SKM-1 (cell line): ENCODE measurements at regions not wholly inside any gene's neighbourhood (a gene's known extent, or its start where the extent isn't known, plus 50 kb on each side); places are given as distances from the start of the nearest gene placed in this dataset.
"Not testable (repeated sequence)": the region's sequence is repeated elsewhere in the genome, so short reads cannot be mapped to it uniquely, and the experiment has no call there.

Experiments
- DNase-seq: peaks from one replicate; lab custom pipeline; 2025; ENCODE audit not compliant: unreplicated experiment; lab: John Stamatoyannopoulos, UW

GRCh38 chr2:175872721-175873120 is 129.3 kb downstream of the LNPK start:
- no peak for DNase-seq

GRCh38 chr2:175872005-175872348 is 130.1 kb downstream of the LNPK start:
- no peak for DNase-seq

- no peak for DNase-seq
These were observed 130.6 kb downstream of the LNPK start for GRCh38 chr2:175871331-175872004.

DNA sequence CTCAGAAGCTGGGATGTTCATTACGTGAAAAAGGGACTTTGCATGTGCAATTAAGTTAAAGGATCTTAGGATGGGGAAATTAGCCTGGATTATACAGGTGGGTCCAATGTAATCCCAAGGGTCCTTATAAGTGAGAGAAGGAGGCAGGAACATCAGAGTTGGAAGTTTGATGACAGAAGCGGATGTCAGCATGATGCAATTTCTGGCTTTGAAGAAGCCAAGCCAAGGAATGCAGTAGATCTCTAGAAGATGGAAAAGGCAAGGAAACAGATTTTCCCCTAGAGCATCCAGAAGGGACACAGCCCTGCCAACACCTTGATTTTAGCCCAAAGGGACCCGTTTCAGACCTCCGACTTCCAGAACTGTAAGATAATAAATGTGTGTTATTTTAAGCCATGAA is 136.4 kb downstream of the LNPK start:
- DNase-seq: no peak

DNA sequence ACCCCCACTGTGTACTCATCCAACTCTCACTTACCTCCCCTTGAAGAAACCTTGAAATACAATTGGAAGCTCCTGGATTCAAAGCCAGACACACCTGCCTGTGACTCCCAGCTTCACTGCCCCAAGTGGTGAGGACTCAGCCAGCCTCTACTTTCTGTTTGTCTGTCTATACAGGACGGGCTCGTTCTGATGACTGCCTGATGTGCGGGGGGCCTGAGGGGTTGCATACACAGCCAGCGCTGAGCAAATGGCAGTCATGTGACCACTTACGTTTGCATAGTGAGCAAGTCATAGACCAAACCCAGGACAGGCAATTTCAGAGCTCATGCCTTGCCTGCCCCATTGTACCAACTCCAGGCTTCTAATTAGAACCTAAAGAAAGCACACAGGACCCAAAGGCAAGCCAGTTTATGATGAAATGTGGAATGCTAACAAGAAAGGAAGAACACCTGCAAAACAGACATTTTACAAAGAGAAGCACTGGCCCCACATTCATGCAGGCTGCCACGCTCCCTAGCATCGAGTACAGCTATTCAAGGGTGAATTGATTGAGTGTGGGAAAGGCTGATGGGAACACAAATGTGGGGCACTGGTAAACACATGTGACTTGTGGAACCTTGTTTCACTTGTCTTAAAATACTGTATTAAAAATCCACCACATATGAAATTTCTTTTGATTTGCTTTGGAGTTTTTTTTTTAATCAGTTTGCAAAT is 137.8 kb downstream of the LNPK start:
- no peak for DNase-seq

DNA sequence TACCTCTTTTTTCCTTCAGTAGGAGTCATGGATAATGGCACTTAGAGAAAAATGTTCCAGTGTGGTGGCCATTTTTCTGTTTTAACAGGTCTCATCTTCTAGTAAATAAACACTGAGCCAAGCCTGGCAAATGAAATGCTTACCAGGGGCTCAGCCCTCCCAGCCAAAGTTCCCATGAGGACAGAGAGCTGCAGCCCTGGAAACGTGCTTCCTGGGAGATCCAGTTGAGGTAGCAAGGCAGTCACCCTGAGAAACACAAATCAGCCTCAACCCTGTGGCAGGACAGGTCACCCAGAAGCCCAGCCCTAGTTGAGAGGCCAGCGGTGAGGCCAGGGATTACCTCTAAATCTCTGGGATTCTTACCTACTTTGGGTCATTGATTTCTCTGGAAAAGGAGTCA is 140.1 kb downstream of the LNPK start:
- no peak for DNase-seq

GRCh38 chr2:175855794-175856453 is 146.1 kb downstream of the LNPK start:
- no peak for DNase-seq

- no peak for DNase-seq
These were observed 146.8 kb downstream of the LNPK start for GRCh38 chr2:175855236-175855635.

- DNase-seq: no peak
These were observed 147.4 kb downstream of the LNPK start for GRCh38 chr2:175854665-175855064.

GRCh38 chr2:175854129-175854528 is 147.9 kb downstream of the LNPK start:
- no peak for DNase-seq

GRCh38 chr2:175853616-175853890 is 148.5 kb downstream of the LNPK start:
- no peak for DNase-seq

DNA sequence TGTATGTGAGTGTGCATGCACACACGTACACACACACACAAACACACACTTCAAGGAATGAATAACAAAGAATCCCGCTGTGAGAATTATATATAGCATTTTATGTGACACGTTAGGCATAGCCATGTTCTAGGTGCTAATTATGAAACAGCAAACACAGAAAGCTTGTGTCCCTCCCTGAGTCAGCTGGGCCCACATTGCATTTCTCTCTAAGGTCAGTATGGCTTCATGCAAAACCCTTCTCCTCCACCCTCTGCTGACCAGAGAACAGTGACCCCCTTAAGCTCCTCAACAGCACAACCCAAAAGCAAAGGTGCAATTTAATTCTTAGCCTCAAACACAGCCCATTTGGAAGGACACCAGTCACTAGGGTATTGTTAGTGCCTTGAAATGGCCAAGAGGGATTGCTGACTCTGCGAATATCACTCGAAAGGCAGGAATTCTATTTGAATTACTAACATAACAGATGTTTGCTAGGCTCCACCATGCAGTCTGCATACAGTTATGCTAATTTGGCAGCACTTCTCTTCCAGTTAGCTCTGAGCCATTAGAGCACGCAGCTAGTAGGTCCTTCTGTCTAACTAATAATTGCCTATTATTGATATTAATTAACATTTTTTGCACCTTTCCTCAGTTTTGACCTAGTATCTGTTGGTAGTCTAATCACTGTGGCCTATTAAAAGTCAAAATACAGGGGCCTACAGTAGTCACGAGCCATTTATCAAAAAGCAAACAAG is 149.0 kb downstream of the LNPK start:
- DNase-seq: no peak

DNA sequence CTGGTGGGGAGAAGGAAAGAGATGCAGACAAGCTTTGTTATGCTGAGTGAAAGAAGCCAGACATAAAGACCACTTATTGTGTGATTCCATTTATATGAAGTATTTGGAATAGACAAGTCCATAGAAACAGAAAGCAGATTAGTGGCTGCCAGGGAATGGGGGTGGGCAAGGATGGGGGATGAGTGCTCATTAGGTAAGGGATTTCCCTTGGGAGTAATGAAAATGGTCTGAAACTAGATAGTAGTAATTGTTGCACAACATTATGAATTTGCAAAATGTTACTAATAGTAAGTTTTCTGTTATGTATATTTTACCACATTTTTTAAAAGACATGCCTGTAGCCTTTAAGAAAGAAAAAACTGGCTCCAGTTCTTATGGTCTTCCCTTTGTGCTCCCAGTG is 154.9 kb downstream of the LNPK start:
- DNase-seq: no peak

- DNase-seq: no peak
These were observed 157.9 kb downstream of the LNPK start for GRCh38 chr2:175844169-175844568.

DNA sequence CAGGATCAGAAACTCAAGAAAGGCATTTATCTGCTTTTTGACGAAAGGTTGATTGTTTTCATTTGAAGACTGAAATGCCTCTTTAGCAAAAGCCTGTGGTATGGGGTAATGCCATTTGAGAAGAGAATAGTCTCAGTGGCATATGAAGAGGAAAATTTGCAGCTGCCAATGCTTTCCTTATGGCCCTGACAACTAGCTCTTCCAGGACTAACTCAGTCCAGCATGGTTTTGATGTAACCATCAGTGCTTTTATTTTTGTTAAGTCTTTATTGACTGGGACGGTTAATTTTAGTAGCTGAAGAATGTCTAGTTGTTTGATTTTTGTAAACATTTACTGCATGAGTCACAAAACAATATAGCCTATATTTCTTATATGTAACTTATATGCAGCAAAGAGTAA is 158.4 kb downstream of the LNPK start:
- no peak for DNase-seq

DNA sequence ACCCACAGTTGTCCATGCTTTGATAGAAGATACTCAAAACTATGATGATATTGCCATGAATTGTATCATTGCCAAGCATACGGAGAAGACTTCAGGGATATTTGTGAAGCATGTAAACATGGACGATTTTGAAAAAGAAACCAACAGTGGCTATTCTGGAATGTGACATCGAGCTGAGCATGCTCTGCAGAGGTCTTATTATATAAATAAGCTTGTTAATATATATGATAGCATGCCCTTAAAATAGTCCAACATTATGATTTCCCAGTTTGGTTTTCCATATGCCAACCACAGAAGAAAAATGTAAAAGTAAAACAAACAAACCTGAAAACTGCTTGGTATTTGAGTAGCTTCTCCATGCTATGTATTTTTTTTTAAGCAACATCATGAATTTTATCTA is 159.1 kb downstream of the LNPK start:
- no peak for DNase-seq

- DNase-seq: not testable (repeated sequence)
These were observed 161.3 kb downstream of the LNPK start for GRCh38 chr2:175840765-175841164.

DNA sequence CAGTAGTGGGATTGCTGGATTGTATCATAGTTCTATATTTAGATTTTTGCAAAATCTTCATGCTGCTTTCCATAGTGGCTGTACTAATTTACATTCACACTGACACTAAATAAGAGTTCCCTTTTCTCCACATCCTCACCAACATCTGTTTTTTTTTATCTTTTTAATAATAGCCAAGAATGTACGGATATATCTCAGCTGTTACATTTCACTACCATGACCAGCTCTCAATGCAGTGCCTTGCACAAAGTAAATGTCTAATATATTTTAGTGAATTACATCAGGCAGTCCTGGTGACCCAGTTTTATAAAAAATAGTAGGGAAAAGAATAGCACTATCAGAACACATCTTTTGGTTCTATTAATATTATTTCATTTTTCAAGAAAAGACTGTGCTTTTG is 161.8 kb downstream of the LNPK start:
- DNase-seq: no peak

DNA sequence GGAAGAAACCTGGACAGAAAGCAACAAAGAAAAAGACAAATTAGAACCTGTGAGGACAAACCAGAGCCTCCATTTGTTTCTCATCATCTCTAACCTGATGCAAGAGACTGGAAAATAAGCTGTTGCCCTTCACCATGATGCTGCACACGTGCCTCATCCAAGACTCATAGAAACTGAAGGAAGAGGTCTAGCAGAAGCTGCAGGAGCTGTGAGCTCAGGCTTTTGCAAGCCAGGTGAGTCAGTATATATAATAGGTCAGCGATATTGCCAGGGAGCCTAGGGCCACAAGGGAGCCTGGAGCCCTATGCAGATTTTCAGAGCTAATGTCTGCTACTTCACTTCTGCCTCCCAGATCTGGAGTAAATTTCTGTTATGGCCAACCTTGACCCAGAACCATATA is 163.1 kb downstream of the LNPK start:
- DNase-seq: no peak

- no peak for DNase-seq
These were observed 165.0 kb downstream of the LNPK start for GRCh38 chr2:175837046-175837445.

- no peak for DNase-seq
These were observed 165.7 kb downstream of the LNPK start for GRCh38 chr2:175836361-175836760.

- no peak for DNase-seq
These were observed 167.6 kb downstream of the LNPK start for GRCh38 chr2:175834477-175834876.
